HL-60 (cell line): ENCODE measurements at regions not wholly inside any gene's neighbourhood (a gene's known extent, or its start where the extent isn't known, plus 50 kb on each side); places are given as distances from the start of the nearest gene placed in this dataset.

Source experiments
- CTCF ChIP-seq: IDR thresholded peaks from one replicate; pipeline ENCODE4 v1.5.1; 2011; ENCODE audit warnings: low read length, control low read depth, inconsistent platforms; ENCODE audit not compliant: insufficient read depth
- POLR2AphosphoS5 ChIP-seq: IDR thresholded peaks from 2 replicates; pipeline ENCODE4 v1.6.1; 2012; ENCODE audit warnings: low read depth
- REST ChIP-seq: IDR thresholded peaks from 2 replicates; pipeline ENCODE4 v1.6.1; 2012; ENCODE audit warnings: low read depth; ENCODE audit not compliant: insufficient replicate concordance

- TF ChIP-seq CTCF (no peak), REST (no peak), POLR2AphosphoS5 (no peak)
These were observed 602.6 kb downstream of the EPM2A start for GRCh38 chr6:145132709-145133108.
